Immature natural killer cell (primary cell): ENCODE measurements at regions not wholly inside any gene's neighbourhood (a gene's known extent, or its start where the extent isn't known, plus 50 kb on each side); places are given as distances from the start of the nearest gene placed in this dataset.
"Not testable (repeated sequence)": the region's sequence is repeated elsewhere in the genome, so short reads cannot be mapped to it uniquely, and the experiment has no call there.

ENCODE experiments used
- DNase-seq, 3 donors: peaks; one replicate each; pipeline ENCODE4 v3.0.0; 2022; ENCODE audit warnings: mixed read lengths in 1 of 3
- H3K27ac Mint-ChIP-seq, 6 donors: one replicate each; pipeline ENCODE4 v1.8.0; 2020; ENCODE audit warnings: mixed read lengths in 6 of 6, mild to moderate bottlenecking in 5 of 6, inconsistent platforms in 4 of 6, moderate library complexity in 3 of 6
- H3K27me3 Mint-ChIP-seq, 3 donors: one replicate each; pipeline ENCODE4 v1.8.0; 2020 to 2021; ENCODE audit warnings: low read depth in 3 of 3, mild to moderate bottlenecking in 3 of 3, mixed read lengths in 3 of 3, moderate library complexity in 3 of 3, inconsistent platforms in 1 of 3
- H3K36me3 Mint-ChIP-seq, 3 donors: one replicate each; pipeline ENCODE4 v1.8.0; 2020; ENCODE audit warnings: mixed read lengths in 3 of 3, inconsistent platforms in 2 of 3, mild to moderate bottlenecking in 2 of 3
- H3K4me1 Mint-ChIP-seq, 2 donors: one replicate each; pipeline ENCODE4 v1.8.0; 2020; ENCODE audit warnings: inconsistent platforms in 2 of 2, mild to moderate bottlenecking in 2 of 2, mixed read lengths in 2 of 2, moderate library complexity in 1 of 2
- H3K4me3 Mint-ChIP-seq, 5 donors: one replicate each; pipeline ENCODE4 v1.8.0; 2020; ENCODE audit warnings: mild to moderate bottlenecking in 5 of 5, mixed read lengths in 5 of 5, inconsistent platforms in 3 of 5, moderate library complexity in 3 of 5
- H3K9me3 Mint-ChIP-seq, 6 donors: one replicate each; pipeline ENCODE4 v1.8.0; 2020; ENCODE audit warnings: mild to moderate bottlenecking in 6 of 6, mixed read lengths in 6 of 6, inconsistent platforms in 4 of 6, moderate library complexity in 3 of 6

DNA sequence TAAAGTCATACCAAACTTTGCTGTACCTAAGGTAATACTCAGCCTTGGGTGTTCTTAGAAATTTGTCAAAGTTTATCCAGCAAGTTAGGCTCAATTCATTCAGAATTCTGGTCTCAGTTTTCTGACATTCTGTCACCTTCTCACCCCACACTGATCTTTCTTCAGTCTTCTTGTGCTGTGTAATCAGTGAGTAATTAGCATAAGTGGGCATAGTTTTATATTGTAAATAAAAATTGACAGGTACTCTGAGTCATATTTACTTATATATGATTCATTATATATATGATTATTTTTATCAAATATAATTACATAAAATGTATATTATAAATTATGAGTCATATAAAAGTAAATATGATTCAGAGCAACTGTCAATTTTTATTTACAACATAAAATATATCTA lies 170.9 kb upstream of the MAGI2 start:
- Mint-ChIP-seq H3K9me3 (peaks cover 4 to 21% (median 10%) of the 10 kb centered on the region in 6 donors), H3K27ac (no peak overlapping the region), H3K4me3 (no peak overlapping the region), H3K27me3 (no peaks in the 10 kb centered on the region), H3K4me1 (no peaks in the 10 kb centered on the region), H3K36me3 (no peaks in the 10 kb centered on the region)
- no peak for DNase-seq

DNA sequence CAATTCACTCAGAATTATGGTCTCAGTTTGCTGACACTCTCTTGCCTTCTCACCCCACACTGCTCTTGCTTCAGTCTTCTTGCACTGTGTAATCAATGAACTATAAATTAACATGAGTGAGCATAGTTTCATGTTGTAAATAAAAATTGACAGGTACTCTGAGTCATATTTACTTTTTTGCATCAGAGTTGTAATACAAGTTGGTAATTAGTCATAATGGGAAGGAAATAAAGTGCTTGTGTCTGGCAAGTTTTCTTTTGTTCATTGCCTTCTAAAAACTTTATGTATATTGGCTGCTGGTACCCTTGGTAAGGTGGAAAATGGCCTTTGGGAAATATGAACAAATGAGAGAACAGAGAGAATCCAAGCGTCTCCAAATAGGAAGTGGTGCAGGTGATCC lies 169.3 kb upstream of the MAGI2 start:
- Mint-ChIP-seq H3K4me3 (no peak overlapping the region), H3K36me3 (no peaks in the 10 kb centered on the region), H3K27ac (no peak overlapping the region), H3K4me1 (no peaks in the 10 kb centered on the region), H3K9me3 (peaks cover 5 to 30% (median 12%) of the 10 kb centered on the region in 6 donors), H3K27me3 (no peaks in the 10 kb centered on the region)
- DNase-seq = no peak

DNA sequence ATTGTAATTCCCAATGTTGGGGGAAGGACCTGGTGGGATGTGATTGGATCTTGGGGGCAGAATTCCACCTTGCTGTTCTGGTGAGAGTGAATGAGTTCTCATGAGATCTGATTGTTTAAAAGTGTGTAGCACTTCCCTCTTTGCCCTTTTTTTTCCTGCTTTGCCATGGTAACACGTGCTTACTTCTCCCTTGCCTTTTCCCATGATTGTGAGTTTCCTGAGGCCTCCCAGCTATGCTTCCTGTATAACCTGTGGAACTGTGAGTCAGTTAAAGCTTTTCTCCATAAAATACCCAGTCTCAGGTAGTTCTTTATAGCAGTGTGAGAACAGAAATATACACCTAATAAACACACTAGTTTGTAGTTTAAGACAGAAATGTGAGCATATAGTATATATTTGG lies 166.8 kb upstream of the MAGI2 start:
- H3K4me1 Mint-ChIP-seq = no peaks in the 10 kb centered on the region
- peaks cover 8 to 35% (median 20%) of the 10 kb centered on the region in 6 donors for H3K9me3 Mint-ChIP-seq
- no peak for DNase-seq
- H3K36me3 Mint-ChIP-seq = no peaks in the 10 kb centered on the region
- no peak overlapping the region for H3K4me3 Mint-ChIP-seq
- no peak overlapping the region for H3K27ac Mint-ChIP-seq
- H3K27me3 Mint-ChIP-seq = no peaks in the 10 kb centered on the region

DNA sequence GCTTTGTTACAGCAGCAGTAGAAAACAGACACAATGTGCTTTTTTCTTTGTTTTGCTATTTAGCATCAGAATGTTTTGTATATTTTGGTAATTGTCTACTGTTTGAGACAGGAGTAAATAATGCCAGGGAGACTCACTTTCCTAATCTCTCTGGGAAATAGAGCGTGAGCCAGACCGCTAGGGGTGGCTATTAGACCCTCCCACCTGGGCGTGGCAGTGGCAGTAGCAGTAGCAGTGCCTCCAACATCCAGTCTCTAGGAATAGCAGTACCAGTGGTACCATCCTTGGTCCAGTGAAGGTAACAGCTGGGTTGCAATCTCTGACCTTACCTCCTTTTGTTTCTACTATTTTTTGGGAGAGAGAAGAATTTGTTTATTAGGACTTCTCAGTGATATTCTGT lies 165.7 kb upstream of the MAGI2 start:
- DNase-seq = no peak
- Mint-ChIP-seq H3K9me3 (peaks cover 8 to 35% (median 21%) of the 10 kb centered on the region in 6 donors), H3K27ac (no peak overlapping the region), H3K27me3 (no peaks in the 10 kb centered on the region), H3K4me3 (no peak overlapping the region), H3K36me3 (no peaks in the 10 kb centered on the region), H3K4me1 (no peaks in the 10 kb centered on the region)

DNA sequence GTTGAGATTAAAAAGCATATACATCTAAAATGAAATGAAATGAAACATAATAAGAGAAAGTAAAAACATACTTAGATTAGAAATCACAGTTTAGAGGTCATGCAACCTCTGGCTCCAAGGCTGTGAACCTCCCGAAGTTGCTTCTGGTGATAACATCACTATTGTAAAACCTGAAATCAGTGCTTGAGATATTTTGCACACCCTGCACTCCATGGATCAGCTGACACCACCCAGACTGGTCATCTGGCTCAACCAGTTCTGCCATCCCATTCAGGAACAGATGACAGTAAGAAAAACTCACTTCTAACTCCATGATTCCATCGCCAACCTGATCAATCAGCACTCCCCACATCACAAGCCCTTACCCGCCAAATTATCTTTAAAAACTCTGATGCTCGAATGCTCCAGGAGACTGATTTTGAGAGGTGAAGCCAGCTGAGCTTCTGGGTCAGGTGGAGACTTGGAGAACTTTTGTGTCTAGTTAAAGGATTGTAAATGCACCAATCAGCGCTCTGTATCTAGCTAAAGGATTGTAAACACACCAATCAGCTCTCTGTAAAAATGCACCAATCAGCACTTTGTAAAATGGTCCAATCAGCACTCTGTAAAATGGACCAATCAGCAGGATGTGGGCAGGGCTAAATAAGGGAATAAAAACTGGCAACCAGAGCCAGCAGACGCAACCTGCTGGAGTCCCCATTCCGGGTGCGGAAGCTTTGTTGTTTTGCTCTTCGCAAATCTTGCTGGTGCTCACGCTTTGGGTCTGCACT lies 162.6 kb upstream of the MAGI2 start:
- Mint-ChIP-seq H3K27ac (no peak overlapping the region), H3K4me1 (no peaks in the 10 kb centered on the region), H3K27me3 (no peaks in the 10 kb centered on the region), H3K4me3 (no peak overlapping the region), H3K9me3 (peaks cover 2 to 46% (median 26%) of the 10 kb centered on the region in 6 donors), H3K36me3 (no peaks in the 10 kb centered on the region)
- DNase-seq = no peak

DNA sequence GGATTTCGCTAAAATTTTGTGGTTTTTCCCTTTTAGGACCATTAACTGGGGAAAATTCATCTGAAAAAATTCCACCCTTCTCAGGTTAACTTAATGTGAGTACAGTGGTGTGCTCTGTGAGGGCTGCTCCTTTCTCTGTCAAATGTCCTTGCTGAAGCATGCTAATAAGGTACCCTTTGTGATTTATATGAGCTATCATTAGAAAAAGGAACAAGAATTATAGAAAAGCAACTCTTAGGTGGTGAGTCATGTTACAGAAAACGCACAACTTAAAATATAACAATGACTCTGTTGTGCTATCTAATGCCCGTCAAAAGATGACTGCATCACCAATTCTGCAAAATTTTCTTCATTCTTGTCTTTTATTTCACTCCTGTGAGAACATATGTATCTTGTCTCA lies 162.0 kb upstream of the MAGI2 start:
- Mint-ChIP-seq H3K36me3 (no peaks in the 10 kb centered on the region), H3K4me3 (no peak overlapping the region), H3K27ac (no peak overlapping the region), H3K4me1 (no peaks in the 10 kb centered on the region), H3K9me3 (peaks cover 2 to 47% (median 26%) of the 10 kb centered on the region in 6 donors), H3K27me3 (no peaks in the 10 kb centered on the region)
- DNase-seq = no peak

DNA sequence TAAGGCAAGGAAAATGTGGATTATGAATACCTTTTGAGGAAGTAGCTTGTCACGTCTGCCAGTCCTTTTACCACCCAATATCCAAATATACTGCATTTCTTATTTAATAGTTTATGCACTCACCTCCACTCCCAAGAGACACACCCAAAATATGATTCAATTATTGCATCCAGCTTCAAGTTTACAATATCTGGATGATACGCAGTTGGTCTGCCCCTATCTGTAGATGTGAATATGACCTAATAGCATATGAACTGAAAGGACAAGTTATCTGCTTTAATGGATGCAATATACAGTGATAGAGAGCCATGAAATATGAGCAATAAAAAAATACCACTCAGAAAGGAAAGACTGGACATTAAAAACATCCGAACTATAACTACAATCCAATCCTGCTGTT lies 159.4 kb upstream of the MAGI2 start:
- H3K4me1 Mint-ChIP-seq = no peaks in the 10 kb centered on the region
- H3K4me3 Mint-ChIP-seq = no peak overlapping the region
- no peaks in the 10 kb centered on the region for H3K36me3 Mint-ChIP-seq
- no peak overlapping the region for H3K27ac Mint-ChIP-seq
- H3K27me3 Mint-ChIP-seq = no peaks in the 10 kb centered on the region
- peaks cover 0 to 43% (median 20%) of the 10 kb centered on the region in 6 donors for H3K9me3 Mint-ChIP-seq
- DNase-seq = no peak

DNA sequence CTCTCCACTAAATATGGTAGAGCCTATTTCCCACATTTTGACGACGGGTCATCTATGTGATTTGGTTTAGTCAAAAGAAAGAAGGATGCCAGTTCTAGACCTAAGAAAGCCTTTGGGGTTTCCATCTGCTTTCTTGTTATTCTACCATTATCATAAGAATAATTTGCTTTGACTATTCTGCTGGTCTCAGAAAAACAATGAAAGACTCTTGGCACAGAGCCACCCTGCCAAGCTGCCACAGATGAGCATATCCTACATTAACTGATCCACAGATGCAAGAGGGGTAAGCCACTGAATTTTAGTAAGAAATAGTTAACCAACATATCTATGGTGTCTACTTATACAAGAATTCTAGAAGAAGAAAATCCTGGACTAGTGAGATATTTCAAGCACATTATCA lies 158.6 kb upstream of the MAGI2 start:
- Mint-ChIP-seq H3K4me1 (no peaks in the 10 kb centered on the region), H3K4me3 (no peak overlapping the region), H3K27ac (no peak overlapping the region), H3K36me3 (no peaks in the 10 kb centered on the region), H3K9me3 (peaks cover 0 to 49% (median 21%) of the 10 kb centered on the region in 6 donors), H3K27me3 (no peaks in the 10 kb centered on the region)
- DNase-seq = no peak

DNA sequence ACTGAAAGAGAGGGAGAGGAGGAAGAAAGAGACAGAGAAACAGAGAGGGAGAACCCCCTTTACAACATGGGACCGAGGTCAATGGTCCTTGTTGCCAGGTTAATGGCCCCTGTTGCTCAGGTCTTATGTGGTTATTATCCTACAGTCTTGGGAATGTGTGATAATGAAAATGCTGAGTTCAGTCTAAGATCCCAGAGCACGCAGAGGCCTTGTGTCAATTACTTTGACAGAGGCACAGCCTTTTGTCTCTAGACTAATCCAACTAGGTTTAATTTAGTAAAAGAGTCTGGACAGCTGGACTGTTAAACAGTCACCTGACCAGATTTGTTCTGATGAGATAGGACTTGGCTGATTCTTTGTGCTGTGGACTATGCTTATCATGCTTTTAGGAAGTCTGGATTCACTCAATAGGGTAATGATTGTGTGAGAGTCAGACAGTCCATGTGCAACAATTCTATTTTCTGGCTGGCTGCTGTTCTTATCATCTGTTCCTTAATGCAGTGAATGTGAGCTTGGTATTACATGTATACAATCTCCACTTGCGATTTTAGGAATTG lies 157.4 kb upstream of the MAGI2 start:
- no peak overlapping the region for H3K4me3 Mint-ChIP-seq
- no peaks in the 10 kb centered on the region for H3K36me3 Mint-ChIP-seq
- no peak for DNase-seq
- peaks cover 2 to 54% (median 15%) of the 10 kb centered on the region in 6 donors for H3K9me3 Mint-ChIP-seq
- H3K4me1 Mint-ChIP-seq = no peaks in the 10 kb centered on the region
- no peaks in the 10 kb centered on the region for H3K27me3 Mint-ChIP-seq
- H3K27ac Mint-ChIP-seq = no peak overlapping the region

DNA sequence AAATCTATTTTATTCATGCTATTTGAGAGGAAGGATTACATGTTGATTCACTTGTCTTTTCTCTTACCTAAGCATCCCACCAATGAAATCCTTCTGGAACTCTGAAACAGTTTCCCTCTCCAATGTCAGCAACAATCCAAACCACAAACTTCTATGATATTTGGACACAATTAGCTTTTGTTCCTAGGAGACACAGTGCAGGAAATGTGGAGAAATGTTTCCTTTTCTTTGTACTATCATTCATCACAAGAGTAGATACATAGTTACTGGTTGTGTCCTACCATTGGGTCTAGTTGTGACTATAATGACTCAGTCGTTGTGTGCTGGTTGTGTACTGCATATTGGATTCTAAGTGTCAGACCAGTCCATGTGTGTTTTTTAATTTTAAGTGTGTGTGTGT lies 156.8 kb upstream of the MAGI2 start:
- DNase-seq = no peak
- Mint-ChIP-seq H3K4me3 (no peak overlapping the region), H3K27me3 (no peaks in the 10 kb centered on the region), H3K36me3 (no peaks in the 10 kb centered on the region), H3K9me3 (peaks cover 2 to 58% (median 16%) of the 10 kb centered on the region in 6 donors), H3K4me1 (no peaks in the 10 kb centered on the region), H3K27ac (no peak overlapping the region)

DNA sequence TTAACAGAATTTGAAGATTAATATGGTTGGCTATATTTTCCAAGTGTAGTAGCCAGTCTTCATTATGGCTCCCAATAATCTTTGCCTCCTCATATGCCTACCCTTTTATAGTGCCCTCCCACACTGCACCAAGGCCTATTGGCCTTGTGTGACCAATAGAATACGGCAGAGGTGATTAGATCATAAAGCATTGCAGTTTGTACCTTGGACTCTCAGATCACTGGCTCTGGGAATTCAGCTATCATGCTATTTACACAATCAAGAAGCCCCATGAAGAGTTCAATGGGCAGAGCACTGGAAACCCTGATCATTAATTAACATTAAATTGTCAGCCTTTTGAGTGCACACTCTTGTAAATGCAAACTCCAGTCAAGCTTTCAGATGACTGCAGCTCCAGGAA lies 154.5 kb upstream of the MAGI2 start:
- Mint-ChIP-seq H3K36me3 (peaks cover 0 to 5% (median 0%) of the 10 kb centered on the region in 3 donors), H3K4me1 (no peaks in the 10 kb centered on the region), H3K27ac (no peak overlapping the region), H3K27me3 (peaks cover 0 to 1% (median 0%) of the 10 kb centered on the region in 3 donors), H3K9me3 (peaks cover 2 to 55% (median 21%) of the 10 kb centered on the region in 6 donors), H3K4me3 (no peak overlapping the region)
- DNase-seq = no peak

DNA sequence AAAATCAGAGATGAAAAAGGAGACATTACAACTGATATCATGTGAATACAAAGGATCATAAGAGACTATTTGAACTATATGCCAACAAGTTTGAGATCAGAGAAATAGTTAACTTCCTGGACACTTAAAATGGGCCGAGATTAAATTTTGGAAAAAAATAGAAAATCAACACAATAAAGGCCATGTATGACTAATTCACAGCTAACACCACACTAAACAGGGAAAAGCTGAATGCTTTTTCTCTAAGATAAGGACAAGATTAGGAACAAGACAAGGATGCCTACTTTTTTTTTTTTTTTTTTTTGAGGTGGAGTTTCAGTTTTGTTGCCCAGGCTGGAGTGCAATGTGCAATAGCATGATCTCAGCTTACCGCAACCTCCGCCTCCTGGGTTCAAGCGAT lies 151.4 kb upstream of the MAGI2 start:
- Mint-ChIP-seq H3K36me3 (peaks cover 0 to 5% (median 0%) of the 10 kb centered on the region in 3 donors), H3K4me3 (no peak overlapping the region), H3K27ac (no peak overlapping the region), H3K27me3 (peaks cover 0 to 3% (median 0%) of the 10 kb centered on the region in 3 donors), H3K9me3 (peaks cover 2 to 52% (median 20%) of the 10 kb centered on the region in 6 donors), H3K4me1 (no peaks in the 10 kb centered on the region)
- DNase-seq = no peak

DNA sequence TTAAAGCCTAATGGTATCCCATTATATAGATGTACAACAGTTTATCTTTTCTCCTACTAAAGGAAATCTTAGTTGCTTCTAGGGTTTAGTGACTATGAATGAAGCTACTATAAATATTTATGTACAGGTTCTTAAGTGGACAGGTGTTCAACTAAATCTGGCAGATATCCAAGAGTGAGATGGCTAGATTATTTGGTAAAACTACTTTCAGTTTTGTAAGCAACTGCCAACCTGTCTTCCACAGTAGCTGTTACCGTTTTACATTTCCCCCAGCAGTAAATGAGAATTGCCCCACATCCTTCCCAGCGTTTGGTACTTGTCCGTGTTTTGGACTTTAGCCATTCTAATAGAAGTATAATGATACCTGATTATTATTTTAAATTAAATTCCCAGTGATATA lies 144.9 kb upstream of the MAGI2 start:
- H3K27ac Mint-ChIP-seq = no peak overlapping the region
- peaks cover 8 to 46% (median 23%) of the 10 kb centered on the region in 6 donors for H3K9me3 Mint-ChIP-seq
- no peak overlapping the region for H3K4me3 Mint-ChIP-seq
- DNase-seq = no peak
- H3K4me1 Mint-ChIP-seq = no peaks in the 10 kb centered on the region
- no peaks in the 10 kb centered on the region for H3K36me3 Mint-ChIP-seq
- H3K27me3 Mint-ChIP-seq = peaks cover 0 to 2% (median 0%) of the 10 kb centered on the region in 3 donors

DNA sequence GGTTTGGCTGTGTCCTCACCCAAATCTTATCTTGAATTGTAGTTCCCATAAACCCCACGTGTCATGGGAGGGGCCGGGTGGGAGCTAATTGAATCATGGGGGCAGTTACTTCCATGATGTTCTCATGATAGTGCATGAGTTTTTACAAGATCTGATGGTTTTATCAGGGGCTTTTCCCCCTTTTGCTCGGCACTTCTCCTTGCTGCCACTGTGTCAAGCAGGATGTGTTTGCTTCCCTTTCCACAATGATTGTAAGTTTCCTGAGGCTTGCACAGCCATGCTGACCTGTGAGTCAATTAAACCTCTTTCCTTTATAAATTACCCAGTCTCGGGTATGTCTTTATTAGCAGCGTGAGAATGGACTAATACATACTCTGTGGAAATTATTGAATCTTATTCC lies 141.2 kb upstream of the MAGI2 start:
- not testable (repeated sequence) for H3K4me1 Mint-ChIP-seq, H3K27me3 Mint-ChIP-seq, H3K4me3 Mint-ChIP-seq, DNase-seq, H3K36me3 Mint-ChIP-seq, H3K27ac Mint-ChIP-seq
- peaks cover 10 to 40% (median 21%) of the 10 kb centered on the region in 6 donors for H3K9me3 Mint-ChIP-seq

DNA sequence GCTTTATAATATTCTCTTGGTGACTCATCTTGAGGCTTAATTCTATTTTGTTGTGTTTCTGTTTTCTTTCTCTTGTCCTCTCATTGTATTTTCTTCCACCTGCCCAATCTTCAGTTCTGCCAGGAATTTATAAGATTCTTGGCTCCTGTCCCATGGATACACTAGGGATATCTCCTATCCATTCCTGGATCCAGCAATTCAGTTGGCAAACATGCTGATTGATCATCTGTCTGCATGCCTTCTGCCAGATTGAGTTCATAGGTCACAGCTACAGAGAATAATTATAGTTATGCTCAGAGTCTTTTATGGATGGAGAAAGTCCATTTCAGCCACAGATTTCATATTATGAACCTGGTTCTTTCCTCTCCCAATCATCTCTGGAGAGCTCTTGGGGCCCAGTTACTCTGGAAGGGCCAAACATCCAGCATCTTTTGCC lies 140.4 kb upstream of the MAGI2 start:
- no peaks in the 10 kb centered on the region for H3K27me3 Mint-ChIP-seq
- DNase-seq = no peak
- no peaks in the 10 kb centered on the region for H3K4me1 Mint-ChIP-seq

More for the DNA sequence above, 140.4 kb upstream of the MAGI2 start:
- Mint-ChIP-seq H3K9me3 (peaks cover 10 to 41% (median 18%) of the 10 kb centered on the region in 6 donors), H3K27ac (no peak overlapping the region), H3K4me3 (no peak overlapping the region), H3K36me3 (no peaks in the 10 kb centered on the region)
